ENCODE measurements at regions not wholly inside any gene's neighbourhood (a gene's known extent, or its start where the extent isn't known, plus 50 kb on each side); places are given as distances from the start of the nearest gene placed in this dataset.

DNA sequence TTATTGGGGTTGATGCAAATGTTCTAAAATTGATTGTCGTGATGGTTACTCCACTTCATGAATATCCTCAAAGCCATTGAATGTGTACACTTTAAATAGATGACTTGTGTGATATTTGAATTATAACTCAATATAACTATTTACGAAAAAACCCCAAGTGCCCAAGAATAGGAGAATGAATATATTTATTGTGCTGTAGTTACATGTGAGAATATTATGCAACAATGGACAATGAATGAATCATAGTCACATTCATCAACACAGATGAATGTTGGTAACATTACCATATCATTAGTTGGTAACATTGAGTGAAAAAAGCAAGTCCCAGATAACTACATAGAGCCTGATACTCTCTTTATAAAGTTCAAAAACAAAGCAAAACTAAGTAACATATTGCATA, 127.8 kb upstream of the UBL3 start:
- H4K20me1 ChIP-seq (ENCODE audit: insufficient read depth): no peaks in the 10 kb centered on the region
- CTCF ChIA-PET: no interaction called here
- no peak overlapping the region for H3K27ac ChIP-seq (ENCODE audit: low read depth in 2 of 2, low read length in 1 of 2)
- no peaks in the 10 kb centered on the region for H3K9me2 ChIP-seq
- H3K36me3 ChIP-seq (replicated peaks in 1 of 2; ENCODE audit: control insufficient read depth in 1 of 2, insufficient read depth in 2 of 2, low read length in 1 of 2): no peaks in the 10 kb centered on the region
- TF ChIP-seq CHD2 (IDR thresholded peaks at IDR 0.05; ENCODE audit: low read length, partially characterized antibody) (no peak), JUND (IDR thresholded peaks at IDR 0.05) (no peak), EZH2phosphoT487 (IDR thresholded peaks at IDR 0.05; ENCODE audit: borderline replicate concordance, low read depth) (no peak)
- TF ChIP-seq, protein P1, sequence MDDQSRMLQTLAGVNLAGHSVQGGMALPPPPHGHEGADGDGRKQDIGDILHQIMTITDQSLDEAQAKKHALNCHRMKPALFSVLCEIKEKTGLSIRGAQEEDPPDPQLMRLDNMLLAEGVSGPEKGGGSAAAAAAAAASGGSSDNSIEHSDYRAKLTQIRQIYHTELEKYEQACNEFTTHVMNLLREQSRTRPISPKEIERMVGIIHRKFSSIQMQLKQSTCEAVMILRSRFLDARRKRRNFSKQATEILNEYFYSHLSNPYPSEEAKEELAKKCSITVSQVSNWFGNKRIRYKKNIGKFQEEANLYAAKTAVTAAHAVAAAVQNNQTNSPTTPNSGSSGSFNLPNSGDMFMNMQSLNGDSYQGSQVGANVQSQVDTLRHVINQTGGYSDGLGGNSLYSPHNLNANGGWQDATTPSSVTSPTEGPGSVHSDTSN (IDR thresholded peaks at IDR 0.05): no peak
- WGBS (ENCODE audit: low lambda C conversion rate): 65% methylated on average over 2 of the region's 2 CpGs
- H2AFZ ChIP-seq (ENCODE audit: low read depth): no peak overlapping the region
- H3K79me2 ChIP-seq (ENCODE audit: insufficient read depth): no peaks in the 10 kb centered on the region
- H3K4me1 ChIP-seq (ENCODE audit: control insufficient read depth in 1 of 2, insufficient read depth in 2 of 2, low read depth in 1 of 2, low read length in 1 of 2): no peaks in the 10 kb centered on the region
- H3F3A ChIP-seq (replicated peaks; ENCODE audit: insufficient read depth): no peaks in the 10 kb centered on the region
- DNase-seq: no peak
- POLR2A ChIA-PET: no interaction called here
- no peaks in the 10 kb centered on the region for H3K27me3 ChIP-seq (ENCODE audit: insufficient read depth)
- H3K4me2 ChIP-seq: no peak overlapping the region
- no peaks in the 10 kb centered on the region for H3K9me3 ChIP-seq
- H3K4me3 ChIP-seq (ENCODE audit: low read depth in 2 of 2, low read length in 1 of 2): no peak overlapping the region
- no peak overlapping the region for H3K9ac ChIP-seq

DNA sequence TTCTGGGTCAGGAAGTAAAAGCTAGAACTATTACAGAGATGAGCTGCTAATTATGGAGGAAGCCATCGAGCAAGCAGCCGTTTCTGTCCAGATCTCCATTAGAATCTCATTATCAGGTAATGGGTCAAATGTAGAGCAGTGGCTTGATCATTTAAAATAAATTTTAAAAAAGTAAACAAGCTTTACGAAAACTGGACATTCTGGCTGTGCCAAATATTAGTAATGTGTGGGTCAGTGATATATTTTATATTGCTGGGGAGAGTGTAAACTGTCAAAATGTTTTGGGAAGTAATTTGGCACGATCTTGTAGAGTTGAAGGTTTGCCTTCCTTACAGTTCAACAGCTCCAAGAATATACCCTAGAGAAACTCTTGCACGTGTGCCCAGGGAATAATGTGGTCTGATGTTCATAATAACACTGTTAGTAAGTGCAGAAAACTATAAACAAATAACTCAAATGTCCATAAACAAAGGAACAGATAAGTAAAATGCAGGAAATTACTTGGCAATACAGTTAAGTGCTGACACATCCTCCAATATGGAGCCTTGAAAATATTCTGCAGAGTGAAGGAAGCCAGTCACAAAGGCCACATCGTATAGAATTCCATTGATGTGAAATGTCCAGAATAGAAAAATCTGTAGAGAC, 127.2 kb upstream of the UBL3 start:
- H3K9ac ChIP-seq: no peak overlapping the region
- H3K36me3 ChIP-seq (replicated peaks in 1 of 2; ENCODE audit: control insufficient read depth in 1 of 2, insufficient read depth in 2 of 2, low read length in 1 of 2): no peaks in the 10 kb centered on the region
- no peak overlapping the region for H3K27ac ChIP-seq (ENCODE audit: low read depth in 2 of 2, low read length in 1 of 2)
- no peak overlapping the region for H3K4me3 ChIP-seq (ENCODE audit: low read depth in 2 of 2, low read length in 1 of 2)
- H3K27me3 ChIP-seq (ENCODE audit: insufficient read depth): no peaks in the 10 kb centered on the region
- no peaks in the 10 kb centered on the region for H3K4me1 ChIP-seq (ENCODE audit: control insufficient read depth in 1 of 2, insufficient read depth in 2 of 2, low read depth in 1 of 2, low read length in 1 of 2)
- no peak overlapping the region for H3K4me2 ChIP-seq
- no peaks in the 10 kb centered on the region for H3K79me2 ChIP-seq (ENCODE audit: insufficient read depth)
- H3K9me2 ChIP-seq: no peaks in the 10 kb centered on the region
- TF ChIP-seq TCF12 (IDR thresholded peaks at IDR 0.05) (no peak), FOXM1 (IDR thresholded peaks at IDR 0.05; ENCODE audit: low read depth) (no peak), MEF2A (IDR thresholded peaks at IDR 0.05; ENCODE audit: borderline replicate concordance, low read depth) (no peak), NRF1 (IDR thresholded peaks at IDR 0.05; ENCODE audit: low read depth, low read length) (no peak)
- TF ChIP-seq, protein P2, sequence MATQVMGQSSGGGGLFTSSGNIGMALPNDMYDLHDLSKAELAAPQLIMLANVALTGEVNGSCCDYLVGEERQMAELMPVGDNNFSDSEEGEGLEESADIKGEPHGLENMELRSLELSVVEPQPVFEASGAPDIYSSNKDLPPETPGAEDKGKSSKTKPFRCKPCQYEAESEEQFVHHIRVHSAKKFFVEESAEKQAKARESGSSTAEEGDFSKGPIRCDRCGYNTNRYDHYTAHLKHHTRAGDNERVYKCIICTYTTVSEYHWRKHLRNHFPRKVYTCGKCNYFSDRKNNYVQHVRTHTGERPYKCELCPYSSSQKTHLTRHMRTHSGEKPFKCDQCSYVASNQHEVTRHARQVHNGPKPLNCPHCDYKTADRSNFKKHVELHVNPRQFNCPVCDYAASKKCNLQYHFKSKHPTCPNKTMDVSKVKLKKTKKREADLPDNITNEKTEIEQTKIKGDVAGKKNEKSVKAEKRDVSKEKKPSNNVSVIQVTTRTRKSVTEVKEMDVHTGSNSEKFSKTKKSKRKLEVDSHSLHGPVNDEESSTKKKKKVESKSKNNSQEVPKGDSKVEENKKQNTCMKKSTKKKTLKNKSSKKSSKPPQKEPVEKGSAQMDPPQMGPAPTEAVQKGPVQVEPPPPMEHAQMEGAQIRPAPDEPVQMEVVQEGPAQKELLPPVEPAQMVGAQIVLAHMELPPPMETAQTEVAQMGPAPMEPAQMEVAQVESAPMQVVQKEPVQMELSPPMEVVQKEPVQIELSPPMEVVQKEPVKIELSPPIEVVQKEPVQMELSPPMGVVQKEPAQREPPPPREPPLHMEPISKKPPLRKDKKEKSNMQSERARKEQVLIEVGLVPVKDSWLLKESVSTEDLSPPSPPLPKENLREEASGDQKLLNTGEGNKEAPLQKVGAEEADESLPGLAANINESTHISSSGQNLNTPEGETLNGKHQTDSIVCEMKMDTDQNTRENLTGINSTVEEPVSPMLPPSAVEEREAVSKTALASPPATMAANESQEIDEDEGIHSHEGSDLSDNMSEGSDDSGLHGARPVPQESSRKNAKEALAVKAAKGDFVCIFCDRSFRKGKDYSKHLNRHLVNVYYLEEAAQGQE (IDR thresholded peaks at IDR 0.05; ENCODE audit: low read depth, low read length): no peak
- CTCF ChIA-PET: no interaction called here
- no peaks in the 10 kb centered on the region for H4K20me1 ChIP-seq (ENCODE audit: insufficient read depth)
- DNase-seq: no peak
- WGBS (ENCODE audit: low lambda C conversion rate): 35% methylated on average over 6 of the region's 6 CpGs
- no peaks in the 10 kb centered on the region for H3K9me3 ChIP-seq
- POLR2A ChIA-PET: no interaction called here
- no peaks in the 10 kb centered on the region for H3F3A ChIP-seq (replicated peaks; ENCODE audit: insufficient read depth)
- H2AFZ ChIP-seq (ENCODE audit: low read depth): no peak overlapping the region

Data from SK-N-SH (cell line).